ENCODE measurements at regions not wholly inside any gene's neighbourhood (a gene's known extent, or its start where the extent isn't known, plus 50 kb on each side); places are given as distances from the start of the nearest gene placed in this dataset.

DNA sequence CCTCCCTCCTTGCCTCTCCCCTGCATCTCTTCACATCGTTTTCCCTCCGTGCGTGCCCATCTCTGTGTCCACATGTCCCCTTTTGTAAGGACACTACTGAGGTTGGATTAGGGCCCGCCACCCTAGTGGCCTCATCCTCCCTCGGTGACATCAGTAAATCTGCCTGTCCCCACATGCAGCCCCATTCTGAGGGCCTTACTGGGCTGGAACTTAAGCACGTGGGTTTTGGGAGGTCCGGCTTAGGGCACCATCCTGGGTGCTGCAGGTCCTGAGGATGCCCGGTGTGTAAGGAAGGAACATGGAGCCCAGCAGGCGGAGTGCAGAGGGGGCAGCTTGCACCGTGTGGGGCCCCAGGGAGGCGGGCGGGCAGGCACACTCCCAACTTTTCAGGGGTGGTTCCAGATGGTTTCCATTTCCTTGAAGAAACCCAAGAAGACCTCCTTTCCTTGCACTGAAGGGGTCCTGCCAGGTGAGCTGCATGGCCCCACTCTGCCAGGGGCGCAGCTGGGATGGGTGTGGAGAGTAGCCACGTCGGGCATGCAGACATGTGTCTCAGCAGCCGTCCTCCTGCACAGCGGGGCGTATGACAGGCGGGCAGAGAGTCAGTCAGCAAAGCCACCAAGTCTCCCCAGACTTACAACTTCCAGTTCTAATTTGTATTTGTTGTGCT is 329.9 kb downstream of the QKI start:
- TF ChIP-seq MAX (IDR thresholded peaks at IDR 0.05) (no peak), FOXM1 (IDR thresholded peaks at IDR 0.05; ENCODE audit: borderline replicate concordance, low read depth) (no peak), YY1 (IDR thresholded peaks at IDR 0.05; ENCODE audit: low read depth) (no peak), NFIC (IDR thresholded peaks at IDR 0.05) (no peak), TEAD4 (IDR thresholded peaks at IDR 0.05) (no peak), CEBPB (IDR thresholded peaks at IDR 0.05) (no peak)
- TF ChIP-seq, protein P1, sequence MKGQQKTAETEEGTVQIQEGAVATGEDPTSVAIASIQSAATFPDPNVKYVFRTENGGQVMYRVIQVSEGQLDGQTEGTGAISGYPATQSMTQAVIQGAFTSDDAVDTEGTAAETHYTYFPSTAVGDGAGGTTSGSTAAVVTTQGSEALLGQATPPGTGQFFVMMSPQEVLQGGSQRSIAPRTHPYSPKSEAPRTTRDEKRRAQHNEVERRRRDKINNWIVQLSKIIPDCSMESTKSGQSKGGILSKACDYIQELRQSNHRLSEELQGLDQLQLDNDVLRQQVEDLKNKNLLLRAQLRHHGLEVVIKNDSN (IDR thresholded peaks at IDR 0.05): no peak
- TF ChIP-seq, protein P2, sequence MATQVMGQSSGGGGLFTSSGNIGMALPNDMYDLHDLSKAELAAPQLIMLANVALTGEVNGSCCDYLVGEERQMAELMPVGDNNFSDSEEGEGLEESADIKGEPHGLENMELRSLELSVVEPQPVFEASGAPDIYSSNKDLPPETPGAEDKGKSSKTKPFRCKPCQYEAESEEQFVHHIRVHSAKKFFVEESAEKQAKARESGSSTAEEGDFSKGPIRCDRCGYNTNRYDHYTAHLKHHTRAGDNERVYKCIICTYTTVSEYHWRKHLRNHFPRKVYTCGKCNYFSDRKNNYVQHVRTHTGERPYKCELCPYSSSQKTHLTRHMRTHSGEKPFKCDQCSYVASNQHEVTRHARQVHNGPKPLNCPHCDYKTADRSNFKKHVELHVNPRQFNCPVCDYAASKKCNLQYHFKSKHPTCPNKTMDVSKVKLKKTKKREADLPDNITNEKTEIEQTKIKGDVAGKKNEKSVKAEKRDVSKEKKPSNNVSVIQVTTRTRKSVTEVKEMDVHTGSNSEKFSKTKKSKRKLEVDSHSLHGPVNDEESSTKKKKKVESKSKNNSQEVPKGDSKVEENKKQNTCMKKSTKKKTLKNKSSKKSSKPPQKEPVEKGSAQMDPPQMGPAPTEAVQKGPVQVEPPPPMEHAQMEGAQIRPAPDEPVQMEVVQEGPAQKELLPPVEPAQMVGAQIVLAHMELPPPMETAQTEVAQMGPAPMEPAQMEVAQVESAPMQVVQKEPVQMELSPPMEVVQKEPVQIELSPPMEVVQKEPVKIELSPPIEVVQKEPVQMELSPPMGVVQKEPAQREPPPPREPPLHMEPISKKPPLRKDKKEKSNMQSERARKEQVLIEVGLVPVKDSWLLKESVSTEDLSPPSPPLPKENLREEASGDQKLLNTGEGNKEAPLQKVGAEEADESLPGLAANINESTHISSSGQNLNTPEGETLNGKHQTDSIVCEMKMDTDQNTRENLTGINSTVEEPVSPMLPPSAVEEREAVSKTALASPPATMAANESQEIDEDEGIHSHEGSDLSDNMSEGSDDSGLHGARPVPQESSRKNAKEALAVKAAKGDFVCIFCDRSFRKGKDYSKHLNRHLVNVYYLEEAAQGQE (IDR thresholded peaks at IDR 0.05; ENCODE audit: low read depth): no peak

DNA sequence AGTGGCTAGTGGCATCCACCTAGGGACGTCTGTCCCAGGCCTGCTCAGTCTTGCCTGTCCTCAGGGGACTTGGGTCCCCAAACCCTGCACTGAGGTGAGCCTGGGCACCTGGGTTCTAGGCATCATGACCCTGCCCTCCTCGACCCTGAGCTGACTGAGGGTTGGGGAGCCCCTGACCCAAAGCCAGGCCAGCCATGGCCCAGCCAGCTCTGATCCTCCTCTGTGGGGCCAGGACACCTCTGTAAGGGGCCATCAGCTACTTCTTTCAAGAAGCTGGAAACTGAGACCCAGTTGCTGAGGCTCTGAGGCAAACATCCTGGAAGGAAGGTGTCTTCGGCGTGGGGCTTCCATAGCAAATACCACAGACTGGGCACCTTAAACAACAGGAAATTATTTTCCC is 329.3 kb downstream of the QKI start:
- TF ChIP-seq FOXM1 (IDR thresholded peaks at IDR 0.05; ENCODE audit: borderline replicate concordance, low read depth) (no peak), CEBPB (IDR thresholded peaks at IDR 0.05) (no peak), EP300 (IDR thresholded peaks at IDR 0.05; ENCODE audit: borderline replicate concordance) (no peak)
- TF ChIP-seq, protein P1 (IDR thresholded peaks at IDR 0.05): no peak

DNA sequence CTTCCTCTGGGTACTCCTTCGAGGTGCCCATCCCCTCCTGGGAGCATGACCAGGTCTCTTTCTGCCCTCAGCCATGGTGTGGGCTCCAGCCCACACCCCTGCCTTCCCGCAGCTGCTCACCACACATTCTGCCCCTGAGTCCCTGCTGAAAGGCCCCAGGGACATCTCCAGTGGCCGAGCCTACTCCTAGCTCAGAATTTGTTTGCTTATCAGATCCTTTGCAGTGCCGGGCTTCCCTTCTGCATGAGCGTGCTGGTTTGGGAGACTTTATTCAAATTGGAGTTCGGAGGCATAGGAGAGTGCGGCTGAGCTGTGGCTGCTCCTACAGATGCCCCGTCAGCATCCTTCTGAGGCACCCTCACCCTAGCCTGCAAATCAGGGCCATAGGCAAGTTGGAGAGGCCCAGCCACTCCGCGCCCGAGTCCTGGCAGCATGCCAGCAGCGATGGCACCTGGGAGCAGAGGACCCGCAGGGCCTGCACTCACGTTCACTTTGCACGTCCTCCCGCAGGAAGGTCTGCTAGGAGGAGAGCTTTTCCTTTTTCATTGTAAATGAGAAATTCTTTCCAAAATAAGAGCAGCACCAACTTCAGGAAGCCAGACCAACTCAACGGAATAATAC is 327.3 kb downstream of the QKI start:
- TF ChIP-seq, protein P2 (IDR thresholded peaks at IDR 0.05; ENCODE audit: low read depth): no peak
- TF ChIP-seq CREB1 (IDR thresholded peaks at IDR 0.05; ENCODE audit: low read depth) (no peak), NFIC (IDR thresholded peaks at IDR 0.05) (peak; percentile 45; the same call in 1 of the 2 replicates)

GRCh38 chr6:163741342-163741741 is 326.8 kb downstream of the QKI start:
- TF ChIP-seq EGR1 (IDR thresholded peaks at IDR 0.05): no peak
- no peak for TF ChIP-seq NFIC (IDR thresholded peaks at IDR 0.05)
- no peak for TF ChIP-seq MAX (IDR thresholded peaks at IDR 0.05)
- no peak for TF ChIP-seq CREB1 (IDR thresholded peaks at IDR 0.05; ENCODE audit: low read depth)
- TF ChIP-seq EP300 (IDR thresholded peaks at IDR 0.05; ENCODE audit: borderline replicate concordance): no peak

DNA sequence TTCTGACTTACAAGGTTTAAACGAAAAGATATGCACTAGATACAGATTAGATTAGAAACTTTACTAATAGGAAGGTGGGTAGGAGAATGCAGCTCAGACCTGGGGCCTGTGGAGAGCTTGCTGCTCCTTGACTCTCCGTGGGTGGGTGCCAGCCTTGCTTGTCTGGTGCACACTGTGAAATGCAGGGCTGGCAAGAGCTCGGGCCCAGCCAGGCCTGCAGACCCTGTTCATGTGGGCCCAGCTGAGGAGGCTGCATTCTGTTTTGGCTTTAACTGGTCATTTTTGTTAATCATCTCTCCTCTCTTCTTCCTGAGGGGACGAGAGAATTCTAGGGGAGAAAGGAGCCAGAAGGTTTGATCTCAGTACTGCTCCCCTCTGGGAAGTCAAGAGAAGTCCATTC is 325.4 kb downstream of the QKI start:
- TF ChIP-seq CEBPB (IDR thresholded peaks at IDR 0.05): no peak
- TF ChIP-seq, protein P2 (IDR thresholded peaks at IDR 0.05; ENCODE audit: low read depth): no peak

DNA sequence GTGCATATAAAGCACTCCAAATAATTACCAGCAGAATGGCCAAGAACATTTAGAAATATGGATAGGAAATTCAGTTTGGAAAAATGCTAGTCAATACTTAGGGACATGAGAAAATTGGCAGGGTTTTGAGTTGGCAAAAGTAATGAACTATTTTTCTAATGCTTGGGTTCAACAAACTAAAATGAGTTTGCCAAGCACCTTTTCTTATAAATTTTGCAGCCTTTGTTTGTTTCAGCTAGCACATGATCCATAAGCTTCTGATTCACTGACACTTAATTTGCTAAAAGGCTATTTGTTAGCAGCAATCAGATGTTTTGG is 324.8 kb downstream of the QKI start:
- TF ChIP-seq CREB1 (IDR thresholded peaks at IDR 0.05; ENCODE audit: low read depth) (no peak), CEBPB (IDR thresholded peaks at IDR 0.05) (no peak), RAD21 (IDR thresholded peaks at IDR 0.05; ENCODE audit: low read depth) (no peak), TCF12 (IDR thresholded peaks at IDR 0.05; ENCODE audit: low read depth) (no peak), FOXM1 (IDR thresholded peaks at IDR 0.05; ENCODE audit: borderline replicate concordance, low read depth) (no peak), EP300 (IDR thresholded peaks at IDR 0.05; ENCODE audit: borderline replicate concordance) (no peak), TAF1 (IDR thresholded peaks at IDR 0.05; ENCODE audit: low read depth) (no peak), YY1 (IDR thresholded peaks at IDR 0.05; ENCODE audit: low read depth) (no peak), NFIC (IDR thresholded peaks at IDR 0.05) (no peak)
- TF ChIP-seq, protein P2 (IDR thresholded peaks at IDR 0.05; ENCODE audit: low read depth): no peak
